ENCODE measurements at regions not wholly inside any gene's neighbourhood (a gene's known extent, or its start where the extent isn't known, plus 50 kb on each side); places are given as distances from the start of the nearest gene placed in this dataset.

DNA sequence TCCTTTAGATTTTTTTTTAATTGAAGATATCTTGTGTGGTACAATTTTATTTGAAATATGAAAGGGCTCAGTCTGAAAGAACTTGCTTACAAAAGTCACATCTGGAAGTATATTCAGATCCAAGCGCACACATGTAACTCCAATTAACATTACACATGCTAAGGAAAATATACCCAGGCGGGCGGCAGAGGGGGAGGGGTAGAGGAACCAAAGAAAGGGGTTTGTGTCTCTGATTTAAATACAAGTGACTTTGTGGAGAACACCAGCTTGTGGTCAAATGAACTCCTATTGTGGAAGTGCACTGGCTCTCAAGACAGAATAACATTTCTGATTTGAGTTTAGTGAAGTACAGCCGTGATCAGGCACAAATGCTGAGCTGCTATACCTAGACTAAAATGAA lies 280.2 kb upstream of the SOX11 start:
- H3K9me3 Mint-ChIP-seq, result no peaks in the 10 kb centered on the region
- peak overlapping the region; percentile 78 for H3K4me3 Mint-ChIP-seq
- no peaks in the 10 kb centered on the region for H3K36me3 ChIP-seq
- H3K27me3 ChIP-seq, result no peaks in the 10 kb centered on the region
- peaks cover 43% of the 10 kb centered on the region for H3K4me1 ChIP-seq
- peaks cover 3% of the 10 kb centered on the region for H3K27me3 Mint-ChIP-seq (ENCODE audit: insufficient read depth, low read depth)
- no peaks in the 10 kb centered on the region for H3K79me2 ChIP-seq (ENCODE audit: low read depth)
- H3K4me1 Mint-ChIP-seq, result peaks cover 30% of the 10 kb centered on the region
- TF ChIP-seq, protein P1, sequence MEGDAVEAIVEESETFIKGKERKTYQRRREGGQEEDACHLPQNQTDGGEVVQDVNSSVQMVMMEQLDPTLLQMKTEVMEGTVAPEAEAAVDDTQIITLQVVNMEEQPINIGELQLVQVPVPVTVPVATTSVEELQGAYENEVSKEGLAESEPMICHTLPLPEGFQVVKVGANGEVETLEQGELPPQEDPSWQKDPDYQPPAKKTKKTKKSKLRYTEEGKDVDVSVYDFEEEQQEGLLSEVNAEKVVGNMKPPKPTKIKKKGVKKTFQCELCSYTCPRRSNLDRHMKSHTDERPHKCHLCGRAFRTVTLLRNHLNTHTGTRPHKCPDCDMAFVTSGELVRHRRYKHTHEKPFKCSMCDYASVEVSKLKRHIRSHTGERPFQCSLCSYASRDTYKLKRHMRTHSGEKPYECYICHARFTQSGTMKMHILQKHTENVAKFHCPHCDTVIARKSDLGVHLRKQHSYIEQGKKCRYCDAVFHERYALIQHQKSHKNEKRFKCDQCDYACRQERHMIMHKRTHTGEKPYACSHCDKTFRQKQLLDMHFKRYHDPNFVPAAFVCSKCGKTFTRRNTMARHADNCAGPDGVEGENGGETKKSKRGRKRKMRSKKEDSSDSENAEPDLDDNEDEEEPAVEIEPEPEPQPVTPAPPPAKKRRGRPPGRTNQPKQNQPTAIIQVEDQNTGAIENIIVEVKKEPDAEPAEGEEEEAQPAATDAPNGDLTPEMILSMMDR (IDR thresholded peaks at IDR 0.05), result no peak
- TF ChIP-seq EZH2 (IDR thresholded peaks at IDR 0.05) (no peak), EZH2phosphoT487 (IDR thresholded peaks at IDR 0.05) (no peak)
- H2AFZ ChIP-seq (replicated peaks), result no peak overlapping the region
- peak overlapping the region; percentile 74 for H3K4me2 ChIP-seq
- no peaks in the 10 kb centered on the region for H3K9me3 ChIP-seq (ENCODE audit: low read depth)
- no peak overlapping the region for H3K4me3 ChIP-seq
- no peaks in the 10 kb centered on the region for H4K20me1 ChIP-seq (ENCODE audit: low read depth)
- H3K36me3 Mint-ChIP-seq, result no peaks in the 10 kb centered on the region
- H3K9ac ChIP-seq, result no peak overlapping the region
- H3F3A ChIP-seq (ENCODE audit: low read depth), result peaks cover 22% of the 10 kb centered on the region
- H3K27ac ChIP-seq, result no peak overlapping the region
- peak overlapping the region; percentile 99 for H3K27ac Mint-ChIP-seq
- peak; percentile 45 for DNase-seq (ENCODE audit: low spot score)

DNA sequence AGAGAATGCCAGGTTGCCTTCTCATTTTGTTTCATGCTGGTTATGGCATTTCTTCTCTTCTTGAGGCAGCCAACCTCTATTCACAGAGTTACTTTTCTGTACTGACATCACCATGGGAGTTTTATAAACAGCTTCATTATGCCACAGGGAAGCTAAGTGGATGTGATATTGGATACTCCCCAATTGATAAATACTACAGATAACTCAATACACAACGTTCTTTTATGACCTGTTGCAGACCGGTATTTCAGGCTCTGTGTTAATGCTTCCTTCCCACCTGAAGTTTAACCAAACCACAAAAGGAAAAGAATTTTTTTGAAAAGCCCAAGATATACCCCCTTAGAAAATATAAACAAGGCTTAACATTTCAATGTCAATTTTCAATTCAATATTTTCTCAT lies 258.3 kb upstream of the SOX11 start:
- Histone ChIP-seq H3K27ac (no peak overlapping the region), H3K79me2 (ENCODE audit: low read depth) (no peaks in the 10 kb centered on the region), H3K4me1 (no peaks in the 10 kb centered on the region), H2AFZ (replicated peaks) (no peak overlapping the region), H3K9me3 (ENCODE audit: low read depth) (no peaks in the 10 kb centered on the region), H3K36me3 (no peaks in the 10 kb centered on the region), H3F3A (ENCODE audit: low read depth) (no peaks in the 10 kb centered on the region), H3K4me3 (no peak overlapping the region), H4K20me1 (ENCODE audit: low read depth) (no peaks in the 10 kb centered on the region), H3K27me3 (no peaks in the 10 kb centered on the region), H3K4me2 (no peak overlapping the region), H3K9ac (no peak overlapping the region)
- no peaks in the 10 kb centered on the region for H3K9me3 Mint-ChIP-seq
- H3K4me1 Mint-ChIP-seq, result peaks cover 2% of the 10 kb centered on the region
- no peak overlapping the region for H3K27ac Mint-ChIP-seq
- no peak for DNase-seq (ENCODE audit: low spot score)
- TF ChIP-seq EZH2 (IDR thresholded peaks at IDR 0.05) (no peak), EZH2phosphoT487 (IDR thresholded peaks at IDR 0.05) (no peak)
- TF ChIP-seq, protein P1 (IDR thresholded peaks at IDR 0.05), result no peak
- no peaks in the 10 kb centered on the region for H3K27me3 Mint-ChIP-seq (ENCODE audit: insufficient read depth, low read depth)
- H3K36me3 Mint-ChIP-seq, result no peaks in the 10 kb centered on the region
- no peak overlapping the region for H3K4me3 Mint-ChIP-seq

DNA sequence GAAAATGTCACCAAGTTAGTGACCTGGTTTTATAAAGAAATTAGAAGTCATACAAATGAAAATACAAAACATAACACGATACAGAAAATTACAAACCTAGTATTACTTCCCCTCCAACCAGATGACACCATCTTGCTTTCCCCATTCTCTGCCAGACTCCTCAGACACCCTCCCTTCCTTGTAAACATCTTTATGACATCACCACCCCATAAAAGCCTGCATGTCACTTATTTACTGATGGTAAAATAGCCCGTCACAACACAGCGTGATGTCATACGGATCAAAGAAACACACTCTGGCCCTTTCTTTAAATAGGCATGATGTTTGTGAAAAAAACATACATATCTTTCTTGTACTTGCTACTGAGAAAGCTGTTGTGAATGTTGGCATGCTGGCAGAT lies 254.8 kb upstream of the SOX11 start:
- Histone ChIP-seq H3K27ac (no peak overlapping the region), H3K9ac (no peak overlapping the region), H3K4me1 (no peaks in the 10 kb centered on the region), H3K27me3 (no peaks in the 10 kb centered on the region), H2AFZ (replicated peaks) (peak overlapping the region; percentile 17), H3K9me3 (ENCODE audit: low read depth) (no peaks in the 10 kb centered on the region), H3K36me3 (no peaks in the 10 kb centered on the region), H3F3A (ENCODE audit: low read depth) (no peaks in the 10 kb centered on the region), H3K79me2 (ENCODE audit: low read depth) (no peaks in the 10 kb centered on the region), H3K4me2 (no peak overlapping the region), H3K4me3 (no peak overlapping the region), H4K20me1 (ENCODE audit: low read depth) (no peaks in the 10 kb centered on the region)
- H3K4me1 Mint-ChIP-seq, result peaks cover 2% of the 10 kb centered on the region
- no peaks in the 10 kb centered on the region for H3K27me3 Mint-ChIP-seq (ENCODE audit: insufficient read depth, low read depth)
- no peak for DNase-seq (ENCODE audit: low spot score)
- H3K9me3 Mint-ChIP-seq, result peaks cover 2% of the 10 kb centered on the region
- H3K4me3 Mint-ChIP-seq, result no peak overlapping the region
- H3K36me3 Mint-ChIP-seq, result no peaks in the 10 kb centered on the region
- TF ChIP-seq EZH2 (IDR thresholded peaks at IDR 0.05), result no peak
- TF ChIP-seq EZH2phosphoT487 (IDR thresholded peaks at IDR 0.05), result no peak
- TF ChIP-seq, protein P1 (IDR thresholded peaks at IDR 0.05), result no peak
- no peak overlapping the region for H3K27ac Mint-ChIP-seq

All from neural progenitor cell (in vitro differentiated cells).